GM19468 (cell line): ENCODE measurements at regions not wholly inside any gene's neighbourhood (a gene's known extent, or its start where the extent isn't known, plus 50 kb on each side); places are given as distances from the start of the nearest gene placed in this dataset.
"Not testable (repeated sequence)": the region's sequence is repeated elsewhere in the genome, so short reads cannot be mapped to it uniquely, and the experiment has no call there.

Source experiments
- ATAC-seq: cut with Tn5 transposase; IDR thresholded peaks from one replicate; pipeline ENCODE4 v1.9.1; 2021; ENCODE audit warnings: mild to moderate bottlenecking, moderate library complexity, moderate number of reproducible peaks; ENCODE audit not compliant: unreplicated experiment; ENCODE audit errors: extremely low read depth

- ATAC-seq: no peak
Measured at GRCh38 chr21:39084979-39085729, 98.1 kb downstream of the PSMG1 start.

GRCh38 chr21:39084073-39084472 lies 99.2 kb downstream of the PSMG1 start:
- no peak for ATAC-seq

- no peak for ATAC-seq
Measured at GRCh38 chr21:39083377-39084008, 99.8 kb downstream of the PSMG1 start.

- ATAC-seq: no peak
Measured at GRCh38 chr21:39082656-39083376, 100.4 kb downstream of the PSMG1 start.

GRCh38 chr21:39080366-39080765 lies 102.9 kb downstream of the PSMG1 start:
- ATAC-seq: no peak

- ATAC-seq: no peak
Measured at GRCh38 chr21:39079617-39080016, 103.6 kb downstream of the PSMG1 start.

- no peak for ATAC-seq
Measured at GRCh38 chr21:39078322-39079065, 104.8 kb downstream of the PSMG1 start.

GRCh38 chr21:39077876-39078275 lies 105.4 kb downstream of the PSMG1 start:
- ATAC-seq: no peak

GRCh38 chr21:39074508-39074907 lies 108.7 kb downstream of the PSMG1 start:
- ATAC-seq: no peak

- no peak for ATAC-seq
Measured at GRCh38 chr21:39073717-39074116, 109.5 kb downstream of the PSMG1 start.

GRCh38 chr21:39073063-39073462 lies 110.2 kb downstream of the PSMG1 start:
- ATAC-seq: no peak

- no peak for ATAC-seq
Measured at GRCh38 chr21:39072468-39072867, 110.8 kb downstream of the PSMG1 start.

GRCh38 chr21:39071623-39072214 lies 111.5 kb downstream of the PSMG1 start:
- ATAC-seq: no peak

- not testable (repeated sequence) for ATAC-seq
Measured at GRCh38 chr21:39069856-39070255, 113.4 kb downstream of the PSMG1 start.

GRCh38 chr21:39066829-39067780 lies 116.1 kb downstream of the PSMG1 start:
- no peak for ATAC-seq

GRCh38 chr21:39065917-39066316 lies 117.3 kb downstream of the PSMG1 start:
- no peak for ATAC-seq

GRCh38 chr21:39064325-39065012 lies 118.8 kb downstream of the PSMG1 start:
- ATAC-seq: no peak

GRCh38 chr21:39063517-39063916 lies 119.7 kb downstream of the PSMG1 start:
- no peak for ATAC-seq
